Activated naive CD4-positive, alpha-beta T cell treated with anti-CD3 and anti-CD28 coated beads, Interleukin-2, amount 50 U/mL, for 24 hours (primary cell): ENCODE measurements at regions not wholly inside any gene's neighbourhood (a gene's known extent, or its start where the extent isn't known, plus 50 kb on each side); places are given as distances from the start of the nearest gene placed in this dataset.

ENCODE experiments used
- H3K27ac Mint-ChIP-seq: one replicate; pipeline ENCODE4 v1.8.0; 2021; ENCODE audit warnings: mild to moderate bottlenecking, mixed read lengths
- H3K27me3 Mint-ChIP-seq: one replicate; pipeline ENCODE4 v1.8.0; 2021; ENCODE audit warnings: mixed read lengths
- H3K36me3 Mint-ChIP-seq: one replicate; pipeline ENCODE4 v1.8.0; 2021; ENCODE audit warnings: mixed read lengths
- H3K4me1 Mint-ChIP-seq: one replicate; pipeline ENCODE4 v1.8.0; 2021; ENCODE audit warnings: mixed read lengths
- H3K4me3 Mint-ChIP-seq: one replicate; pipeline ENCODE4 v1.8.0; 2021; ENCODE audit warnings: mild to moderate bottlenecking, mixed read lengths
- H3K9me3 Mint-ChIP-seq: one replicate; pipeline ENCODE4 v1.8.0; 2021; ENCODE audit warnings: mixed read lengths

GRCh38 chr15:69945729-69946128 lies 152.0 kb downstream of the TLE3 start:
- H3K36me3 Mint-ChIP-seq: no peaks in the 10 kb centered on the region
- H3K27me3 Mint-ChIP-seq: no peaks in the 10 kb centered on the region
- H3K9me3 Mint-ChIP-seq: no peaks in the 10 kb centered on the region
- H3K4me1 Mint-ChIP-seq: peaks cover 4% of the 10 kb centered on the region
- H3K4me3 Mint-ChIP-seq: no peak overlapping the region
- H3K27ac Mint-ChIP-seq: no peak overlapping the region

- H3K9me3 Mint-ChIP-seq: no peaks in the 10 kb centered on the region
- H3K27me3 Mint-ChIP-seq: no peaks in the 10 kb centered on the region
- peaks cover 4% of the 10 kb centered on the region for H3K4me1 Mint-ChIP-seq
- no peaks in the 10 kb centered on the region for H3K36me3 Mint-ChIP-seq
- no peak overlapping the region for H3K4me3 Mint-ChIP-seq
- no peak overlapping the region for H3K27ac Mint-ChIP-seq
Observed at GRCh38 chr15:69946870-69947269, 150.8 kb downstream of the TLE3 start.

DNA sequence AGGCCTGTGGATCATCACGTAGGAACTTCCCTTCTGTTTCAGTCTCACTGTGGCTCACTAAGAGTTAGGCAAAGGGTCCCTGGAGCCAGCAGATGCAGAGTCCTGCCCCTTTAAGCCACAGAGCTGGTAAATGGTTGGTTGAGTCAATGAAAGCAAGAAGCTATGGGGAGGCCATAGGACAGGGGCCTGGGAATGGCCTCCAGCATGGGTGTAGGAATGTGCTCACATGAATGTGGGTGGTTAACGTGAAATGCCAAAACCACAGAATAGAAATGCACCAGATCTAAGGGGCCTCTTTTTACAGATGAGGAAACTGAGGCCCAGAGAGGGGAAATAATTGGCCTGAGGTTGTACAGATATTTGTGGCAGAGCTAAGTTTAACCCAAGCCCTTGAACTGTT lies 150.3 kb downstream of the TLE3 start:
- no peak overlapping the region for H3K4me3 Mint-ChIP-seq
- no peaks in the 10 kb centered on the region for H3K9me3 Mint-ChIP-seq
- H3K27ac Mint-ChIP-seq: no peak overlapping the region
- H3K4me1 Mint-ChIP-seq: peaks cover 4% of the 10 kb centered on the region
- H3K36me3 Mint-ChIP-seq: no peaks in the 10 kb centered on the region
- no peaks in the 10 kb centered on the region for H3K27me3 Mint-ChIP-seq

DNA sequence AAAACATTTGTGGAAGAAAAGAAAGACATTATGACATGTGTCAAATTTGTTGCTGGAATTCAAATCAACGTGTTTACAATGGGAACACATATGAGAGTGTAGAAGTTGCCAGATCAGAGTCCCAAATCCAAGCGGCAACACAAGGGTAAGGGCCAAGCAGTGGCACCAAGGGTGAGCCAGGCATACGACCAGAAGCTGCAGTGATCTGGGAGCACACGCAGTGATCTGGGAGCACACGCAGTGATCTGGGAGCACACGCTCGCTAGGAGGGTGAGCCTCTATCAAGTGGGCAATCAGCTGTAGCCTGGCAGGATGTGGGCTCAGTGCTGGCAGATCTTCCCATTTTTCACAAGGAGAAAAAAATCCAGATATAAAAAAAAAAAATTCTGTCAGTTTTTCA lies 148.2 kb downstream of the TLE3 start:
- no peak overlapping the region for H3K4me3 Mint-ChIP-seq
- H3K4me1 Mint-ChIP-seq: peaks cover 4% of the 10 kb centered on the region
- no peaks in the 10 kb centered on the region for H3K9me3 Mint-ChIP-seq
- no peaks in the 10 kb centered on the region for H3K36me3 Mint-ChIP-seq
- no peaks in the 10 kb centered on the region for H3K27me3 Mint-ChIP-seq
- H3K27ac Mint-ChIP-seq: no peak overlapping the region

DNA sequence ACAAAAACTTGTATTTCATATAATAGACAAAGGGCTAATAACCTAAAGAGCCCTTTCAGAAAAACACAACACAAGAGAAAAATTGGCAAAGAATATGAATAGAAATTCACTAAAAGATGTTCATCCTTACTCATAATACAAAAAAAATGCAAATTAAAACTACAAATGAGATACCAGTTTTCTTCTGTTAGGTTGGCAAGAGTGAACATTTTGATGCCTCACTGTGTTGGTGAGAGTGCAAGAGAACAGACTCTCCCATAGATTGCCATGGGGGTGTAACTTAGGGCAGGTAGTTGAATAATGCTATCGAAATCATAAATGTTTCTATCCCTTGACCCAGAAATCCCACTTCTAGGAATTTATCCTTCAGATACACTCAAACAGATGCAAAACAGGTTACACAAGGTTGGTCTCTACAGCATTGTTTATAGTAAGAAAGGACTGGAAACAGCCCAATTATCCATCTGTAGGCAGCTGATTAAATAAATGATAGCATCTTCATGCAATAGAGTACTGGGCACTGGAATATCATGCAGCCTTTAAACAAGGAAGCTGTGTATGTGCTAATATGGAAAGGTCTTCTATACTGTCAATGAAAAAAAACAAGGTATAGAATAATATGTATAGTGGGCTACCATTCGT lies 146.3 kb downstream of the TLE3 start:
- Mint-ChIP-seq H3K27me3 (no peaks in the 10 kb centered on the region), H3K36me3 (no peaks in the 10 kb centered on the region), H3K27ac (no peak overlapping the region), H3K9me3 (no peaks in the 10 kb centered on the region), H3K4me3 (no peak overlapping the region), H3K4me1 (peaks cover 4% of the 10 kb centered on the region)

DNA sequence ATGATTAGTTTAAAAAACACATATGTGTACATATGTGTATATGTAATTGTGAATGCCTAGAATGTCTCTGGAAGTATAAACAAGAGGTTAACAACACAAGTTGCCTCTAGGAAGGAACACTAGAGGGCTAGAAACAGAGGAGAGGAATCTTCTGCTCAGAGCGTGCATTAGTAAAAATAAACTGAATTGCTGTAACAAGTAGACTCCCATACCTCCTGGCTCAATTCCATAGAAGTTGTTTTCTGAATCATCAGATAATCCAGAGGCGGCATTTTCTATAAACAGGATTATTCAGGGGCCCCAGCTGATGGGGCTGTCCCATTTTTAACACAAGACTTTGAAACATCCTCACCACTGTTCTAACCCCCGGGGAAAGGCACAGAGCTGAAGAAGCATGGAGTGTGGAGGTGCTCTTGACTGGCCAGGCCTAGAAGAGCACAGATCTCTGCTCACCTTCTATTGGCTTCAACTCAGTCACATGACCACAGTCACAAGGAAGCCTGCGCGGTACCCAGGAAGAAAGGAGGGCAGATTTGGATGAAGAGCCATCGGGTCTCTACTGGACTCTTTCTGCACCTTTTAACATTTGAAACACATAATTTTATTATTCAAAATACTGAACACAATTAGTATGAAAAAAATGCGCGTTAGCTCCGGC lies 145.7 kb downstream of the TLE3 start:
- Mint-ChIP-seq H3K36me3 (no peaks in the 10 kb centered on the region), H3K9me3 (no peaks in the 10 kb centered on the region), H3K4me3 (no peak overlapping the region), H3K27me3 (no peaks in the 10 kb centered on the region), H3K27ac (no peak overlapping the region), H3K4me1 (peaks cover 4% of the 10 kb centered on the region)

DNA sequence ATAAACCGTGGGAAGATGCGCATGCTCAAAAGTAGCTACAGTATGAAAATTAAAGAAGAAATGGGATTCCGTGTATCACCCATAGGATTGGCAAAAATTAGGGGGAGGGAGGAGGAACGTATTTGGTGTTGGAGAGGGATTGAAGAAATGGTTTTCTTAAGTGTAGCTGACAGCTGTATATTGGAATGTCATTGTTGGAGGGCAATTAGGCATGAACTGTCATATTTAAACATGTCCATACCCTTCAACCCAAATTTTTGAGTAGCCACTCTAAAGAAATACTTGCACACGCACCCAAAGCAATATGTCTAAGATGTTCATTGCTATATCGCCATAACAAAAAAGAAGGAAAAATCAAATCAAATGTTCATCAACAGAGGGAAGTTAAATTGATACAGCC lies 144.7 kb downstream of the TLE3 start:
- H3K9me3 Mint-ChIP-seq: no peaks in the 10 kb centered on the region
- H3K27ac Mint-ChIP-seq: no peak overlapping the region
- peaks cover 4% of the 10 kb centered on the region for H3K4me1 Mint-ChIP-seq
- H3K36me3 Mint-ChIP-seq: no peaks in the 10 kb centered on the region
- H3K27me3 Mint-ChIP-seq: no peaks in the 10 kb centered on the region
- no peak overlapping the region for H3K4me3 Mint-ChIP-seq

GRCh38 chr15:69953816-69954215 lies 143.9 kb downstream of the TLE3 start:
- no peaks in the 10 kb centered on the region for H3K27me3 Mint-ChIP-seq
- no peak overlapping the region for H3K4me3 Mint-ChIP-seq
- H3K9me3 Mint-ChIP-seq: no peaks in the 10 kb centered on the region
- no peaks in the 10 kb centered on the region for H3K36me3 Mint-ChIP-seq
- peaks cover 4% of the 10 kb centered on the region for H3K4me1 Mint-ChIP-seq
- no peak overlapping the region for H3K27ac Mint-ChIP-seq

- no peak overlapping the region for H3K4me3 Mint-ChIP-seq
- H3K27ac Mint-ChIP-seq: no peak overlapping the region
Observed at GRCh38 chr15:69954666-69955065, 143.1 kb downstream of the TLE3 start.

GRCh38 chr15:69955240-69955894 lies 142.3 kb downstream of the TLE3 start:
- H3K36me3 Mint-ChIP-seq: no peaks in the 10 kb centered on the region

More at GRCh38 chr15:69954666-69955065, 143.1 kb downstream of the TLE3 start:
- no peaks in the 10 kb centered on the region for H3K9me3 Mint-ChIP-seq
- no peaks in the 10 kb centered on the region for H3K36me3 Mint-ChIP-seq
- no peaks in the 10 kb centered on the region for H3K4me1 Mint-ChIP-seq
- no peaks in the 10 kb centered on the region for H3K27me3 Mint-ChIP-seq

GRCh38 chr15:69956417-69956816 lies 141.3 kb downstream of the TLE3 start:
- no peaks in the 10 kb centered on the region for H3K27me3 Mint-ChIP-seq
- no peaks in the 10 kb centered on the region for H3K9me3 Mint-ChIP-seq
- no peaks in the 10 kb centered on the region for H3K4me1 Mint-ChIP-seq
- H3K36me3 Mint-ChIP-seq: no peaks in the 10 kb centered on the region
- no peak overlapping the region for H3K4me3 Mint-ChIP-seq
- no peak overlapping the region for H3K27ac Mint-ChIP-seq

More at GRCh38 chr15:69955240-69955894, 142.3 kb downstream of the TLE3 start:
- Mint-ChIP-seq H3K4me1 (no peaks in the 10 kb centered on the region), H3K27me3 (no peaks in the 10 kb centered on the region), H3K27ac (no peak overlapping the region), H3K9me3 (no peaks in the 10 kb centered on the region), H3K4me3 (no peak overlapping the region)

GRCh38 chr15:69957175-69957574 lies 140.5 kb downstream of the TLE3 start:
- Mint-ChIP-seq H3K27ac (no peak overlapping the region), H3K36me3 (no peaks in the 10 kb centered on the region), H3K4me1 (no peaks in the 10 kb centered on the region), H3K27me3 (no peaks in the 10 kb centered on the region), H3K9me3 (no peaks in the 10 kb centered on the region), H3K4me3 (no peak overlapping the region)

- Mint-ChIP-seq H3K27ac (no peak overlapping the region), H3K4me3 (no peak overlapping the region), H3K27me3 (peaks cover 3% of the 10 kb centered on the region), H3K9me3 (no peaks in the 10 kb centered on the region), H3K36me3 (no peaks in the 10 kb centered on the region), H3K4me1 (no peaks in the 10 kb centered on the region)
Observed at GRCh38 chr15:69958496-69959084, 139.1 kb downstream of the TLE3 start.

DNA sequence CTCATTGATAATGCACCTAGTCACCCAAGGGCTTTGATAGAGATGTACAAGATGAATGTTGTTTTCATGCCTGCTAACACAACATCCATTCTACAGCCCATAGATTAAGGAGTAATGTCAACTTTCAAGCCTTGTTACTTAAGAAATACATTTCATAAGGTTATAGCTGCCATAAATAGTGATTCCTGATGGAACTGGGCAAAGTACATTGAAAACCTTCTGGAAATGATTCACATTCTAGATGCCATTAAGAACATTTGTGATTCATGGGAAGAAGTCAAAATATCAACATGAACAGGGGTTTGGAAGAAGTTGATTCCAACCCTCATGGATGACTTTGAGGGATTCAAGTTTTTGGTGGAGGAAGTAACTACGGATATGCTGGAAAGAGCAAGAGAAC lies 135.2 kb downstream of the TLE3 start:
- Mint-ChIP-seq H3K4me3 (no peak overlapping the region), H3K27ac (no peak overlapping the region), H3K9me3 (no peaks in the 10 kb centered on the region), H3K4me1 (no peaks in the 10 kb centered on the region), H3K27me3 (peaks cover 3% of the 10 kb centered on the region), H3K36me3 (no peaks in the 10 kb centered on the region)

GRCh38 chr15:69963385-69963784 lies 134.3 kb downstream of the TLE3 start:
- H3K9me3 Mint-ChIP-seq: no peaks in the 10 kb centered on the region
- H3K4me3 Mint-ChIP-seq: no peak overlapping the region
- no peak overlapping the region for H3K27ac Mint-ChIP-seq
- H3K4me1 Mint-ChIP-seq: no peaks in the 10 kb centered on the region
- H3K27me3 Mint-ChIP-seq: peaks cover 3% of the 10 kb centered on the region
- H3K36me3 Mint-ChIP-seq: no peaks in the 10 kb centered on the region

GRCh38 chr15:69971771-69972170 lies 125.9 kb downstream of the TLE3 start:
- H3K9me3 Mint-ChIP-seq: no peaks in the 10 kb centered on the region
- no peaks in the 10 kb centered on the region for H3K36me3 Mint-ChIP-seq
- no peak overlapping the region for H3K27ac Mint-ChIP-seq
- H3K4me1 Mint-ChIP-seq: no peaks in the 10 kb centered on the region
- peaks cover 9% of the 10 kb centered on the region for H3K27me3 Mint-ChIP-seq
- H3K4me3 Mint-ChIP-seq: no peak overlapping the region
